Dermis microvascular lymphatic vessel endothelial cell (primary cell): ENCODE measurements at regions not wholly inside any gene's neighbourhood (a gene's known extent, or its start where the extent isn't known, plus 50 kb on each side); places are given as distances from the start of the nearest gene placed in this dataset.
"Not testable (repeated sequence)": the region's sequence is repeated elsewhere in the genome, so short reads cannot be mapped to it uniquely, and the experiment has no call there.

ENCODE experiments used
- DNase-seq, 2 donors: peaks; one replicate each; pipeline versions ENCODE4 v3.0.0 to v3.0.0-alpha.2; 2010; ENCODE audit warnings: low read depth in 2 of 2

GRCh38 chr14:86420131-86420530, 890.2 kb downstream of the FLRT2 start:
- DNase-seq = no peak

GRCh38 chr14:86414146-86414545, 884.2 kb downstream of the FLRT2 start:
- no peak for DNase-seq

DNA sequence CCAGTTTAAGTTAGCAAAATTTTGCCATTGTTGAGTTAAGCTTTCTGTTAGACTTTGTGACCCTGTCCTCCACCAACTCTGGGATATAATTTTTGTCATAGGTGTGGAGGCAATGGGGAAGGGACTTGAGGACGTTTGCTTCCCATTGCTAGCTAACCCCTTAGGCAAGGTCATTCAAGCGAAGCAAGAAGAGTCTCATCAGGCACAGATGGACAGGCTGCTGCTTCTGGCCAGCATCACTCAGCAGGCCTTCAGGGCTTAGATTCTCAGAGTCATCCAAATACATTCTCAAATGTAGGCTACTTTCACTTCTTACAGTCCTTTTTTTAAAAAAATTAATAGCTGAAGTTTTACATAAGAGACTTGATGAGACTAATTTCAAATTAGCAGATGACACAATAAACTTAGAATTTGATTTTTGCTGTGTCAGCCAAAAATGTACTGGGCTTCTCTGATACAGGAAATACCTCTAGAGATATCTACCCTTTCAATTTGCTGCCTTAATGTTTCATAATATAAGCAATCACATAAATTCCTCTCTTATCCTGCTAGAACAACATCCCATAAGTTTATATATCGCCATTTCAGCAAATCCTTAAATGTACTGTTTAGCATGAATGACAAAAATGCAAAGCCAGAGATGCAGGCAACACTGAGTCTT, 875.2 kb downstream of the FLRT2 start:
- DNase-seq = no peak

DNA sequence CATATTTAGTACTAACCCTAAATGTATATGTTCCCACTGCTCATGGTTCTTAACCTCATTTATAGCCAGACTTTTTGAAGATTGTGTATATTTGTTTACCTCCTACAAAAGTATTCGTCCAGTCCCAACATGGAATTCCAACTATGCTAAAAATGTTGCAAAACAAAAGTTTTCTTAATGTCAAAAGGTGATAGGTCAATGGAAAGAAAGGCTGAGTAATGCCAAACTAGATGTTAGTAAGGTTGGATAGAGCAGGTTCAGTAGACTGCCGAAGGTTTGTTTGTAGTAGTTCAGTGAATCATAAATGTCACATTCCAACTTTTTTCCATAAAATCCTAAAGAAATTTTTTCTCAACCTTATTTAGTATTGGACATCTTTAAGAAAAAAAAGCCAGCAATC, 874.5 kb downstream of the FLRT2 start:
- DNase-seq = no peak

GRCh38 chr14:86402545-86402944, 872.6 kb downstream of the FLRT2 start:
- no peak for DNase-seq

GRCh38 chr14:86391085-86391484, 861.1 kb downstream of the FLRT2 start:
- no peak for DNase-seq

GRCh38 chr14:86388216-86388615, 858.3 kb downstream of the FLRT2 start:
- DNase-seq = no peak

- DNase-seq = no peak
Measured at GRCh38 chr14:86373886-86374285, 843.9 kb downstream of the FLRT2 start.

DNA sequence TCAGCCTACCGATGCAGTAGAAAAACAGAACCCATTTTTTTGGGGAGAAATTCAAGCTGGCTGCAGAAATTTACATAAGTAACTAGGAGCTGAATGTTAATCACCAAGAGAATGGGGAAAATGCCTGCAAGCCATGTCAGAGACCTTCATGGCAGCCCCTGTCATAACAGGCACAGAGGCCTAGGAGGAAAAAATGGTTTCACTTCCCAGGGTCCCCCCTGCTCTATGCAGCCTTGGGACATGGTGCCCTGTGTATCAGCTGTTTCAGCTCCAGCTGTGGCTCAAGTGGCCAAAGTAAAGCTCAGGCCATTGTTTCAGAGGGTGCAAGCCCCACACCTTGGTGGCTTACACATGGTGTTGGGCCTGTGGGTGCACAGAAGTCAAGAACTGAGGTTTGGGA, 842.5 kb downstream of the FLRT2 start:
- DNase-seq = no peak

DNA sequence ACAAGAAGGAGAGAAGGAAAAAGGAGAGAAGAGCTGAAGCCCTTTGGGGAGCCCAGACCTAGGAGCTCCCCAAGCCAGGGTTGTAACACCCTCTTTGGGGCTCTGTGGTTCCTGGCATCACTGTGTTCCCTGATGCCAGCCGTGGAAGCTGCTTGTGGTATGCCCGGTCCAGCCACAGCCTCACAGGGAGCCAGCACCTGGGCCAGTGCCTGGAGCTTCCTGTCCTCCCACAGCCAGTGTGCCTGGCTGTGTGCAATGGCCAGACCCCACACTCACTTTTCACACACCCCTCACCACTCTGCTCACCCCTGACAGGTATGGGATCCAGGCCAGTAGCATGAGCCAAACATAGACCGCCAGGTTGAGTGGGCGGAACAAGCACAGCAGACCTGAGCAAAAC, 834.7 kb downstream of the FLRT2 start:
- no peak for DNase-seq

GRCh38 chr14:86363576-86363975, 833.6 kb downstream of the FLRT2 start:
- no peak for DNase-seq

- no peak for DNase-seq
Measured at GRCh38 chr14:86363047-86363446, 833.1 kb downstream of the FLRT2 start.

DNA sequence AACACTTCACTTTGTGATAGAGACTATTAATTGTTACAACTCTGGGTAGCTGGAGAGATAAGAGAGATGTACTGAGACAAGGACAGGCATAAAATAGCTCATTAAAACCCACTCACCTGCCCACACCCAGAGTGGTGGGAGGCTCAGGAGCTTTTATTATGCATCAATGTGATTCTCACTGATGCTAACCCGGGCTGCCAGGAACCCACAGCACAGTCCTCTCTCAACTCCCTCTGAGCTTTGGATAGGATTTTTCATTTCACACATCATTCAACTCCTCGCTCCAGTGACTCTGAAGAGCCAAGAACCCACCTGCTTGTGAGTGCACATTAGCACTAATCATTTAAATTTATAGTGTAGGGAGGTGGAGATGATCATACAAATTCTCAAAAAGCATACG, 827.9 kb downstream of the FLRT2 start:
- DNase-seq = no peak

DNA sequence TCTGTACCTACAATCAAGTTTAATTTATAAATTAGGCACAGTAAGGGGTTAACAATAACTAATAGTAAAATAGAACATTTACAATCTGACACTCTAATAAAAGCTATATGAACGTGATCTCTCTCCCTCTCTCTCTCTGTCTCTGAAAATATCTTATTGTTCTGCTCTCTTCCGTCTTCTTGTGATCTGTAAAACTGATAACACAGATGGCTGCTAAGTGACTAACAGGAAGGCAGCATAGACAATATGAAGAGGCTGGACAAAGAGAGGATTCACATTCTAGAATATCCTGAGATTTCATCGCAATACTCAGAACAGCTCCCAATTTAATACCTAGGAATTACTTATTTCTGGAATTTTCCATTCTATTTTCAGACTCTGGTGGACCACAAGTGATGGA, 827.2 kb downstream of the FLRT2 start:
- DNase-seq = no peak

- no peak for DNase-seq
Measured at GRCh38 chr14:86346818-86347384, 817.0 kb downstream of the FLRT2 start.

- DNase-seq = no peak
Measured at GRCh38 chr14:86334355-86334754, 804.4 kb downstream of the FLRT2 start.

GRCh38 chr14:86333493-86333892, 803.5 kb downstream of the FLRT2 start:
- no peak for DNase-seq

DNA sequence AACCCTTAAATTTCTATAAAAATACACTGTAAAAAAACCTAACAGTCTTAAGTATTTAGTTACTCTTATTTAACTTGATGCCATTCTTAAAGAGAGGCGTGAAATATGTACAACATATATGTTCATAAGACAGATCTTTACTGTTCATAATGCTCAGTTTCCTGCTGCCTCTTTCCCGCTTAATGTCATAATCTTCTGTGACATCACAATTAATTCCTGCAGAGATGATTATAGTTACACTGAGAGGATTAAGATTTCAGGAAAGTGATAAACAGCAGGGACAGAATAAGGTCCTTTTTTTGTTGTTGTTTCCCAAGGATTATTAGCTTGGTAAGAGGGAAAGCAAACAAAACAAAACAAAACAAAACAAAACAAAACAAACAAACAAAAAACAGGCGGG, 801.4 kb downstream of the FLRT2 start:
- DNase-seq = no peak

- DNase-seq = no peak
Measured at GRCh38 chr14:86321151-86321550, 791.2 kb downstream of the FLRT2 start.

DNA sequence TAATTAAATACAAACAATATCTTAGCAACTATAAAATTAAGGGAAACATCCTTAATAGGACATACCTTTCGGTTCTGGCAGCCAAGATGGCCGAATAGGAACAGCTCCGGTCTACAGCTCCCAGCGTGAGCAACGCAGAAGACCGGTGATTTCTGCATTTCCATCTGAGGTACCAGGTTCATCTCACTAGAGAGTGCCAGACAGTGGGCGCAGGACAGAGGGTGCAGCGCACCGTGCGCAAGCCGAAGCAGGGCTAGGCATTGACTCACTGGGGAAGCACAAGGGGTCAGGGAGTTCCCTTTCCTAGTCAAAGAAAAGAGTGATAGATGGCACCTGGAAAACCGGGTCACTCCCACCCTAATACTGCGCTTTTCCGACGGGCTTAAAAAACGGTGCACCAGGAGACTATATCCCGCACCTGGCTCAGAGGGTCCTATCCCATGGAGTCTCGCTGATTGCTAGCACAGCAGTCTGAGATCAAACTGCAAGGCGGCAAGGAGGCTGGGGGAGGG, 782.3 kb downstream of the FLRT2 start:
- DNase-seq = not testable (repeated sequence)

DNA sequence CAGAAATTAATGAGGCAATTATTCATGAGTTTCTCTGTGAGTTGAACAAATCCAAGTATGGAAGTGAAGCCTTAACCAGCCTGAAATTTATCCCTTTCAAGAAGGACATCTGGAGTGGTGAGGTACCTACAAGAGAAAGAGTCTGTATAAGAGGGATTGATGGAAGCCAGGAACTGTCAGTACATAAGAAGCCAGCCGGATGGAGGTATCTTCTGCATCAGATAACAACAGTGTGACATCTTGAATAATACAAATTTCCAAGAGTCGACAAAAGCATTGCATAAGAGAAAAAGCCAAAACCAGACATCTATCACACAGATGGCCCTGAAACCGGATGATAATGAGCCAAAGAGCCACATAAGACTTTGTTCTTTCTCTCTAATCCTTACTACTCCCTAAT, 781.2 kb downstream of the FLRT2 start:
- no peak for DNase-seq

- no peak for DNase-seq
Measured at GRCh38 chr14:86310611-86311010, 780.7 kb downstream of the FLRT2 start.

GRCh38 chr14:86310148-86310547, 780.2 kb downstream of the FLRT2 start:
- DNase-seq = no peak

DNA sequence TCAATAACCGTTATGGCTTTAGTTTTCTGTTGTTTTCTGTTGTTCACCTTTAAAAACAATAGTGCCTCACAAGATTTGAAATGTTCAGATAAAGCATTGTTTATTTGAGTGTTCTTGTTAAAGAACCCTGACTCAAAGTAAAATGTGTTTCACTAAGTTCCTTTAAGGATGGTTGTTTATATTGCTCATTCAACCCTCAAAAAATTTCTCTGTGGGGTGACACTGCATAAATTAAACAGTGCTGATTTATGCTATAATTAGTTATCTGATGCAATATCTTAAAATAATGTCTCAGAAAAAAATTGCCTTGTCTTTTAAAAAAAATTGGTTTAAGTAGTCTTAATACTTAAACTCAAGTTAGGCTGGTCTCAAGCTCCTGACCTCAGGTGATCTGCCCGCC, 775.1 kb downstream of the FLRT2 start:
- no peak for DNase-seq
